Lower lobe of right lung (tissue), 2 donors: ENCODE measurements at regions not wholly inside any gene's neighbourhood (a gene's known extent, or its start where the extent isn't known, plus 50 kb on each side); places are given as distances from the start of the nearest gene placed in this dataset.
"Not testable (repeated sequence)": the region's sequence is repeated elsewhere in the genome, so short reads cannot be mapped to it uniquely, and the experiment has no call there.

Source experiments
- ATAC-seq, 2 donors: fragments of 200-7000 bp; cut with Tn5 transposase; one replicate each; pipeline ENCODE4 v1.9.1; 2020 to 2022; ENCODE audit warnings: mild to moderate bottlenecking in 2 of 2, moderate library complexity in 2 of 2
- DNase-seq: peaks from one replicate; pipeline ENCODE4 v3.0.0-alpha.2; 2020
- H3K27ac ChIP-seq: fragments of 200-600 bp; one replicate; pipeline ENCODE4 v1.8.0; 2022
- H3K27me3 ChIP-seq: fragments of 200-600 bp; one replicate; pipeline ENCODE4 v1.8.0; 2022; ENCODE audit warnings: low read depth
- H3K36me3 ChIP-seq: fragments of 200-600 bp; one replicate; pipeline ENCODE4 v1.8.0; 2022; ENCODE audit warnings: mild to moderate bottlenecking
- H3K4me1 ChIP-seq: fragments of 200-600 bp; one replicate; pipeline ENCODE4 v1.8.0; 2022
- H3K4me3 ChIP-seq: fragments of 200-600 bp; one replicate; pipeline ENCODE4 v1.8.0; 2022; ENCODE audit warnings: mild to moderate bottlenecking
- H3K9me3 ChIP-seq: fragments of 200-600 bp; one replicate; pipeline ENCODE4 v1.8.0; 2022
- CTCF ChIP-seq: fragments of 200-600 bp; IDR thresholded peaks from one replicate; pipeline ENCODE4 v1.8.0; 2022; ENCODE audit warnings: antibody characterized with exemption, mild to moderate bottlenecking
- intact Hi-C: fragments of 100-400 bp; cut with DNase I; formaldehyde crosslinking; loops from one replicate; pipeline ENCODE4 v1.11.0; 2022
- donor health status: DM: no; HTN: yes; CAD: no; lungs with severe emphysema.

DNA sequence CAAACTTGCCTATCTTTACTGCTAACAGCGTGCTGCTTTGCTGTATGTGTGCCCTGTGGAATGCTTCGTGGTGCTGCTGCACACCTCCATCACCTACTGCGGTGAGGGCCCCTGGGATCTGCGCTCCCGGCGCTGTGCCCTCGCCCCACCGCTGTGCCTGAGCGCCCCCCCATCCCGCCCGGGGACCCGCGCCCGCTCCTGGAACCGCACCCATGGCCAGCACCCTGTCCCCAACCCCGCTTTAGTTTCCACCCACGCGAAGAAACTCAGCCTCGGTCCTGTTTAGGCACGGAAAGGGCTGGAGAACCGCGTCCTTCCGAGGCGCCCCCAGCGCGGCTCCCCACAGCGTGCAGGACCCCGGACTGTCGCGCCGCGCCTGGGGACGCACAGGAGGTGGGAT, 373.4 kb downstream of the GOLGA6L6 start:
- H3K36me3 ChIP-seq, H3K4me3 ChIP-seq, H3K27ac ChIP-seq, DNase-seq, H3K4me1 ChIP-seq, H3K27me3 ChIP-seq, H3K9me3 ChIP-seq, intact Hi-C loops: not testable (repeated sequence)
- ATAC-seq, result peak in 1 of 2 donors; percentile 57

DNA sequence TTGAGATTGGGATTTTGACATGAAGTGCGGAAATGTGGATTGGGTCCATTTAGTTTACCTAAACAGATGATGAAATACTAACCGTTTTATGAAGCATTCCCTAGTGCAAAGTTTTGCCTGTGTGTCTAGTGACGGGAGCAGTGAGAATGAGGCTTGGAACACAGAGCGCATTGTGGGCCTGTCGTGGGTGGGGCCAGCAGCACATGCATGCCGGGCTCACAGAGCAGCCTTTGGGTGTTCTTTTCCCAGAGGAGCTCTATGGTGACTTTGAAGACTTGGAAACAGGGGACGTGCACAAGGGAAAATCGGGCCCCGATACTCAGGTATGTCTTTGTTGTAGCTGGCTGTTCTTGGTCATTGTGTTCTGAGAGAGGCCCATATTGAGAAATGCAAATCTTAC, 388.1 kb downstream of the GOLGA6L6 start:
- H3K4me1 ChIP-seq, H3K9me3 ChIP-seq, H3K4me3 ChIP-seq, H3K36me3 ChIP-seq, H3K27ac ChIP-seq, ATAC-seq, H3K27me3 ChIP-seq, intact Hi-C loops: not testable (repeated sequence)
- DNase-seq, result peak; percentile 28

- H3K4me1 ChIP-seq, H3K36me3 ChIP-seq, ATAC-seq, H3K27ac ChIP-seq, H3K9me3 ChIP-seq, H3K4me3 ChIP-seq, H3K27me3 ChIP-seq, intact Hi-C loops: not testable (repeated sequence)
- peak; percentile 12 for DNase-seq
These were observed 392.9 kb downstream of the GOLGA6L6 start for GRCh38 chr15:20148679-20149078.

- ATAC-seq, H3K4me1 ChIP-seq: not testable (repeated sequence)
- peak; percentile 11 for DNase-seq
These were observed 393.6 kb downstream of the GOLGA6L6 start for GRCh38 chr15:20148008-20148407.

GRCh38 chr15:20144333-20145036, 397.1 kb downstream of the GOLGA6L6 start:
- peak; percentile 34 for DNase-seq
- H3K27ac ChIP-seq, H3K27me3 ChIP-seq, intact Hi-C loops, H3K4me3 ChIP-seq, H3K36me3 ChIP-seq, ATAC-seq, H3K4me1 ChIP-seq, H3K9me3 ChIP-seq: not testable (repeated sequence)

More at GRCh38 chr15:20148008-20148407, 393.6 kb downstream of the GOLGA6L6 start:
- intact Hi-C loops, H3K4me3 ChIP-seq, H3K9me3 ChIP-seq, H3K36me3 ChIP-seq, H3K27ac ChIP-seq, H3K27me3 ChIP-seq: not testable (repeated sequence)

DNA sequence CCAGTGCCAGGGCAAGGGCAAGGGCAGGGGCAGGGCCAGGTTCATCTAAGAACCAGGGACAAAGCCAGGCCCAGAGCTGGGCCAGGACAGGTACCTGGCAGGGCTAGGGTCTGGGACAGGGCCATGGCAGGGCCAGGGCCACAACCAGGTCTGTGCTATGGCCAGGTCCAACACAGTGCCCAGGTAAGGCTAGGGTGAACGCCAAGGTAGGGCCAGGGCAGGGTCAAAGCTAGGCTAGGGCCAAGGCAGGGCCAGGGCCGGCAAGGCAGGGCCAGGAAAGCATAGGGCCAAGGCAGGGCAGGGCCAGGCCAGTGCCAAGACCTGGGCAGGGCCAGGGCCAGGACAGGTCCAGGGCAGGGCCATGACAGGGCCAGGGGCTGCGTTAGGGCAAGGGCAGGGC, 398.7 kb downstream of the GOLGA6L6 start:
- H3K9me3 ChIP-seq, ATAC-seq, H3K27me3 ChIP-seq, H3K36me3 ChIP-seq, H3K27ac ChIP-seq, intact Hi-C loops, H3K4me1 ChIP-seq, H3K4me3 ChIP-seq: not testable (repeated sequence)
- peak; percentile 23 for DNase-seq

DNA sequence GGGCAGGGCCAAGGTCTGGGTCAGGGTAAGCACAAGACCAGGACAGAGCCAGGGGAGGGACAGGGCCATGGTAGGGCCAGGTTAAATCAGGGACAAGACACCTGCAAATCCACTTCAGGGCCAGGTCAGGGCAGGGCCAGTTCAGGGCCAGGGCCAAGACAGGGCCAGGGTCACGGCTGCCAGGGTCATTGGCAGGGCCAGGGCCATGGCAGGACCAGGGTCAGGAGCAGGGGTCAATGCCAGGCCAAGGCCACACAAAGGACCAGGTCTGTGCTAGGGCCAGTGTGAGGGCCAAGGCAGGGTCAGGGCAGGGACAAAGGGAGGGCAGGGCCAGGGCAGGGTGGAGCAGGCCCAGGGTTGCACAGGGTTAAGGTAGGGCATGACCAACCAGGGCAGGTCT, 399.2 kb downstream of the GOLGA6L6 start:
- H3K27ac ChIP-seq, intact Hi-C loops, H3K36me3 ChIP-seq, H3K9me3 ChIP-seq, H3K4me3 ChIP-seq, H3K4me1 ChIP-seq, H3K27me3 ChIP-seq, ATAC-seq: not testable (repeated sequence)
- DNase-seq, result peak; percentile 42

DNA sequence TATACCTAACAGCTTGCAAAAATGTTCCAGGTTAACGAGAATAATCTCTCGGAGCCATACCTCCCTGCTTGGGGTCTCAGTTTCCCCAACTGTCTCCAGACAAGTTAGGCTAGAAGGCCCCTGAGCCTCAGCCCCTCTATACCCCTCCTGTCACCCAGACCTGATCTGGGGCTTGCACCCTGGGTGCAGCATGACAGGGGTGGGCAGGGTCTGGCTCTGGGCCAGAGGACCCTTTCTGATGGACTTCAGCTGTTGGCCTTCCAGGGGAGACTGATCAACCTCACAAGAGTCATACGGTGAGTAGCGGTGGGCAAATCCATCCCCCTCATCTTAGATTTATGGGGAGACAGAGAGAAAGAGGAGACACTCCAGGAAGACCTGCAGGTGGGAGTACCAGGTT, 416.9 kb downstream of the GOLGA6L6 start:
- H3K36me3 ChIP-seq, intact Hi-C loops: not testable (repeated sequence)

GRCh38 chr15:20106026-20106425, 435.6 kb downstream of the GOLGA6L6 start:
- ATAC-seq (peak in 1 of 2 donors; percentile 13), DNase-seq (peak; percentile 56)
- intact Hi-C loops, result no loop called here
- Histone ChIP-seq H3K27ac (no peak overlapping the region), H3K27me3 (no peaks in the 10 kb centered on the region), H3K9me3 (no peaks in the 10 kb centered on the region), H3K4me3 (no peak overlapping the region), H3K36me3 (no peaks in the 10 kb centered on the region), H3K4me1 (no peaks in the 10 kb centered on the region)
- no peak for TF ChIP-seq CTCF

More for the DNA sequence above, 416.9 kb downstream of the GOLGA6L6 start:
- H3K27ac ChIP-seq, H3K9me3 ChIP-seq, H3K4me1 ChIP-seq, H3K4me3 ChIP-seq, ATAC-seq, H3K27me3 ChIP-seq: not testable (repeated sequence)
- peak; percentile 30 for DNase-seq

GRCh38 chr15:20105011-20105990, 436.3 kb downstream of the GOLGA6L6 start:
- H3K36me3 ChIP-seq, intact Hi-C loops, H3K4me1 ChIP-seq, H3K27ac ChIP-seq, ATAC-seq, H3K27me3 ChIP-seq, H3K9me3 ChIP-seq, H3K4me3 ChIP-seq: not testable (repeated sequence)
- DNase-seq, result peak; percentile 49

GRCh38 chr15:20104551-20104950, 437.0 kb downstream of the GOLGA6L6 start:
- H3K9me3 ChIP-seq, H3K4me1 ChIP-seq, intact Hi-C loops, ATAC-seq, H3K27ac ChIP-seq, H3K4me3 ChIP-seq, H3K27me3 ChIP-seq, H3K36me3 ChIP-seq: not testable (repeated sequence)
- DNase-seq, result peak; percentile 75

GRCh38 chr15:20102862-20103261, 438.7 kb downstream of the GOLGA6L6 start:
- intact Hi-C loops, H3K4me3 ChIP-seq, H3K36me3 ChIP-seq, H3K27ac ChIP-seq, ATAC-seq, H3K9me3 ChIP-seq, H3K4me1 ChIP-seq, H3K27me3 ChIP-seq: not testable (repeated sequence)
- peak; percentile 81 for DNase-seq

- H3K4me1 ChIP-seq, H3K9me3 ChIP-seq, H3K27me3 ChIP-seq, intact Hi-C loops, H3K4me3 ChIP-seq, H3K36me3 ChIP-seq, H3K27ac ChIP-seq: not testable (repeated sequence)
- peak in 1 of 2 donors; percentile 5 for ATAC-seq
- peak; percentile 82 for DNase-seq
These were observed 439.4 kb downstream of the GOLGA6L6 start for GRCh38 chr15:20102209-20102608.
